GM23338 (cell line): ENCODE measurements at regions not wholly inside any gene's neighbourhood (a gene's known extent, or its start where the extent isn't known, plus 50 kb on each side); places are given as distances from the start of the nearest gene placed in this dataset.

ENCODE experiments used
- ATAC-seq: fragments of 200-7000 bp; cut with Tn5 transposase; 3 replicates; pipeline ENCODE4 v1.9.1; 2020
- DNase-seq: peaks from one replicate; pipeline ENCODE4 v3.0.0-alpha.2; 2015; ENCODE audit warnings: low spot score
- H2AFZ ChIP-seq: fragments of 200-600 bp; sonication (generic); 2 replicates; pipeline ENCODE4 v1.8.0; 2016; ENCODE audit warnings: antibody characterized with exemption, mild to moderate bottlenecking, moderate library complexity
- H3F3A ChIP-seq: fragments of 200-600 bp; sonication (generic); replicated peaks from 2 replicates; pipeline ENCODE4 v1.8.0; 2017; ENCODE audit warnings: antibody characterized with exemption, mixed run types, low read depth
- H3K27ac ChIP-seq: fragments of 200-600 bp; sonication (generic); 2 replicates; pipeline ENCODE4 v1.6.1; 2016; ENCODE audit warnings: low read depth
- H3K27me3 ChIP-seq: fragments of 200-600 bp; sonication (generic); 2 replicates; pipeline ENCODE4 v1.8.0; 2016; ENCODE audit warnings: mild to moderate bottlenecking, mixed run types, moderate library complexity; ENCODE audit not compliant: insufficient read depth
- H3K36me3 ChIP-seq: fragments of 200-600 bp; sonication (generic); 2 replicates; pipeline ENCODE4 v1.8.0; 2016; ENCODE audit warnings: mild to moderate bottlenecking; ENCODE audit not compliant: insufficient read depth
- H3K4me1 ChIP-seq: fragments of 200-600 bp; sonication (generic); 2 replicates; pipeline ENCODE4 v1.8.0; 2016; ENCODE audit warnings: mild to moderate bottlenecking, moderate library complexity; ENCODE audit not compliant: insufficient read depth
- H3K4me2 ChIP-seq: fragments of 200-600 bp; sonication (generic); 2 replicates; pipeline ENCODE4 v1.7.1; 2017; ENCODE audit warnings: mixed run types
- H3K4me3 ChIP-seq: fragments of 200-600 bp; sonication (generic); 2 replicates; pipeline ENCODE4 v1.6.1; 2016; ENCODE audit warnings: mixed run types
- H3K79me2 ChIP-seq: fragments of 200-600 bp; sonication (generic); replicated peaks from 2 replicates; pipeline ENCODE4 v1.8.0; 2017; ENCODE audit warnings: mild to moderate bottlenecking; ENCODE audit not compliant: insufficient read depth
- H3K9me2 ChIP-seq: fragments of 200-600 bp; sonication (generic); 2 replicates; pipeline ENCODE4 v1.8.0; 2017; ENCODE audit not compliant: insufficient read depth
- H4K20me1 ChIP-seq: fragments of 200-600 bp; sonication (generic); replicated peaks from 2 replicates; pipeline ENCODE4 v1.8.0; 2017; ENCODE audit warnings: mild to moderate bottlenecking; ENCODE audit not compliant: insufficient read depth
- H3K27ac Mint-ChIP-seq: 2 replicates; pipeline ENCODE4 v1.8.0; 2020; ENCODE audit warnings: inconsistent platforms, mild to moderate bottlenecking, moderate library complexity, mixed read lengths
- H3K27me3 Mint-ChIP-seq: 3 replicates; pipeline ENCODE4 v1.8.0; 2022; ENCODE audit warnings: low read depth, mild to moderate bottlenecking, moderate library complexity, mixed read lengths, inconsistent platforms; ENCODE audit not compliant: insufficient read depth, poor library complexity
- H3K36me3 Mint-ChIP-seq: 3 replicates; pipeline ENCODE4 v1.8.0; 2021; ENCODE audit warnings: low read depth, mild to moderate bottlenecking, inconsistent platforms, moderate library complexity, mixed read lengths
- H3K4me1 Mint-ChIP-seq: 3 replicates; pipeline ENCODE4 v1.8.0; 2020; ENCODE audit warnings: mild to moderate bottlenecking, inconsistent platforms, mixed read lengths
- H3K4me3 Mint-ChIP-seq: 3 replicates; pipeline ENCODE4 v1.8.0; 2021; ENCODE audit warnings: moderate library complexity, mild to moderate bottlenecking, inconsistent platforms, mixed read lengths
- H3K9me3 Mint-ChIP-seq: 3 replicates; pipeline ENCODE4 v1.8.0; 2020; ENCODE audit warnings: moderate library complexity, mild to moderate bottlenecking, inconsistent platforms, mixed read lengths
- CREB1 ChIP-seq: fragments of 250-450 bp; sonication (Bioruptor Pico); IDR thresholded peaks from 2 replicates; pipeline ENCODE4 v1.5.0; 2020; ENCODE audit warnings: low read depth, mild to moderate bottlenecking, moderate library complexity
- ETS1 ChIP-seq: IDR thresholded peaks from 2 replicates; pipeline ENCODE4 v1.6.1; 2016; ENCODE audit warnings: antibody characterized with exemption
- EZH2 ChIP-seq: fragments of 200-600 bp; sonication (generic); IDR thresholded peaks from one replicate; pipeline ENCODE4 v1.8.0; 2017; ENCODE audit warnings: antibody characterized with exemption, mild to moderate bottlenecking, low read depth; ENCODE audit not compliant: unreplicated experiment
- EZH2phosphoT487 ChIP-seq: fragments of 200-600 bp; sonication (generic); IDR thresholded peaks from one replicate; pipeline ENCODE4 v1.8.1; 2018; ENCODE audit warnings: antibody characterized with exemption; ENCODE audit not compliant: unreplicated experiment
- JUNB ChIP-seq: IDR thresholded peaks from one replicate; pipeline ENCODE4 v1.6.1; 2016; ENCODE audit warnings: antibody characterized with exemption; ENCODE audit not compliant: unreplicated experiment
- NANOG ChIP-seq: IDR thresholded peaks from 2 replicates; pipeline ENCODE4 v1.6.1; 2016; ENCODE audit warnings: antibody characterized with exemption, borderline replicate concordance
- POLR2AphosphoS5 ChIP-seq: IDR thresholded peaks from 2 replicates; pipeline ENCODE4 v1.6.1; 2016; ENCODE audit warnings: antibody characterized with exemption, low read depth
- REST ChIP-seq: IDR thresholded peaks from one replicate; pipeline ENCODE4 v1.6.1; 2018; ENCODE audit warnings: antibody characterized with exemption; ENCODE audit not compliant: unreplicated experiment
- ZNF114 ChIP-seq: fragments of 250-450 bp; sonication (Bioruptor Pico); IDR thresholded peaks from 2 replicates; pipeline ENCODE4 v1.5.0; 2020; ENCODE audit warnings: mild to moderate bottlenecking, moderate library complexity
- ZNF331 ChIP-seq: fragments of 250-450 bp; sonication (Bioruptor Pico); IDR thresholded peaks from 2 replicates; pipeline ENCODE4 v1.5.0; 2020; ENCODE audit warnings: low read depth, mild to moderate bottlenecking, moderate library complexity
- ZNF462 ChIP-seq: fragments of 250-450 bp; sonication (Bioruptor Pico); IDR thresholded peaks from 2 replicates; pipeline ENCODE4 v1.5.0; 2020; ENCODE audit warnings: mild to moderate bottlenecking, moderate library complexity

- TF ChIP-seq ZNF462 (no peak), NANOG (no peak), EZH2phosphoT487 (no peak), ETS1 (no peak), ZNF114 (no peak), ZNF331 (CRISPR knock-in tag) (no peak), CREB1 (CRISPR knock-in tag) (no peak)
Measured at GRCh38 chr2:7940723-7941122, 741.1 kb upstream of the ID2 start (continued).

- Histone ChIP-seq H2AFZ (0 out of 2 replicates have a peak overlapping the region, but pooled peaks have one; percentile 18), H3K4me1 (no peaks in the 10 kb centered on the region), H3K4me3 (no peak overlapping the region), H3F3A (no peaks in the 10 kb centered on the region), H3K36me3 (no peaks in the 10 kb centered on the region), H3K4me2 (no peak overlapping the region), H3K79me2 (no peaks in the 10 kb centered on the region), H3K27me3 (no peaks in the 10 kb centered on the region), H4K20me1 (no peaks in the 10 kb centered on the region), H3K9me2 (peaks cover 15% of the 10 kb centered on the region), H3K27ac (no peak overlapping the region)
- Mint-ChIP-seq H3K9me3 (peaks cover 8% of the 10 kb centered on the region; the same call in 2 of the 3 replicates), H3K4me1 (peaks cover 4% of the 10 kb centered on the region), H3K36me3 (peaks cover 8% of the 10 kb centered on the region; the same call in 2 of the 3 replicates), H3K27me3 (peaks cover 3% of the 10 kb centered on the region), H3K4me3 (no peak overlapping the region), H3K27ac (no peak overlapping the region)
- ATAC-seq (no peak), DNase-seq (no peak)
- TF ChIP-seq ZNF114 (no peak), POLR2AphosphoS5 (no peak), NANOG (no peak), ETS1 (no peak), EZH2 (no peak), EZH2phosphoT487 (no peak), CREB1 (CRISPR knock-in tag) (no peak), ZNF331 (CRISPR knock-in tag) (no peak), JUNB (no peak), REST (no peak)
Measured at GRCh38 chr2:7943446-7943845, 738.4 kb upstream of the ID2 start.
